ENCODE measurements at regions not wholly inside any gene's neighbourhood (a gene's known extent, or its start where the extent isn't known, plus 50 kb on each side); places are given as distances from the start of the nearest gene placed in this dataset.

GRCh38 chr4:68751138-68751537, 64.7 kb upstream of the UGT2B10 start:
- Mint-ChIP-seq H3K36me3 (no peaks in the 10 kb centered on the region), H3K27ac (no peak overlapping the region), H3K4me3 (no peak overlapping the region), H3K27me3 (ENCODE audit: low read depth) (no peaks in the 10 kb centered on the region), H3K4me1 (peaks cover 5% of the 10 kb centered on the region), H3K9me3 (peaks cover 10% of the 10 kb centered on the region)
- no peak for DNase-seq (ENCODE audit: low spot score in 2 of 2, unreplicated experiment in 2 of 2)
- TF ChIP-seq CTCF (IDR thresholded peaks at IDR 0.05; ENCODE audit: unreplicated experiment) = no peak

- Mint-ChIP-seq H3K9me3 (peaks cover 8% of the 10 kb centered on the region), H3K27me3 (ENCODE audit: low read depth) (no peaks in the 10 kb centered on the region), H3K27ac (no peak overlapping the region), H3K4me1 (no peaks in the 10 kb centered on the region), H3K36me3 (no peaks in the 10 kb centered on the region), H3K4me3 (no peak overlapping the region)
- TF ChIP-seq CTCF (IDR thresholded peaks at IDR 0.05; ENCODE audit: unreplicated experiment) = no peak
- no peak for DNase-seq (ENCODE audit: low spot score in 2 of 2, unreplicated experiment in 2 of 2)
Observed at GRCh38 chr4:68765876-68766275, 49.9 kb upstream of the UGT2B10 start.

Data from mesothelial cell of epicardium (in vitro differentiated cells).